HAP-1 (cell line): ENCODE measurements at regions not wholly inside any gene's neighbourhood (a gene's known extent, or its start where the extent isn't known, plus 50 kb on each side); places are given as distances from the start of the nearest gene placed in this dataset.
"Not testable (repeated sequence)": the region's sequence is repeated elsewhere in the genome, so short reads cannot be mapped to it uniquely, and the experiment has no call there.

Experiments used
- DNase-seq, 2 experiments: peaks; one replicate each; pipeline ENCODE4 v3.0.0-alpha.2; 2016 to 2020; ENCODE audit warnings: low spot score in 2 of 2
- H3K27me3 ChIP-seq: fragments of 250-450 bp; sonication (Bioruptor Pico); 2 replicates; pipeline ENCODE4 v1.5.1; 2020; ENCODE audit warnings: low read depth, mild to moderate bottlenecking, moderate library complexity
- H3K36me3 ChIP-seq: fragments of 250-450 bp; sonication (Bioruptor Pico); replicated peaks from 2 replicates; pipeline ENCODE4 v1.5.1; 2020; ENCODE audit warnings: mild to moderate bottlenecking
- H3K4me1 ChIP-seq: fragments of 250-450 bp; sonication (Bioruptor Pico); 2 replicates; pipeline ENCODE4 v1.5.1; 2020; ENCODE audit warnings: mild to moderate bottlenecking
- H3K4me3 ChIP-seq: fragments of 250-450 bp; sonication (Bioruptor Pico); 2 replicates; pipeline ENCODE4 v1.5.1; 2020; ENCODE audit warnings: mild to moderate bottlenecking, moderate library complexity
- H3K9me3 ChIP-seq: fragments of 250-450 bp; sonication (Bioruptor Pico); 2 replicates; pipeline ENCODE4 v1.5.1; 2020; ENCODE audit warnings: mild to moderate bottlenecking, moderate library complexity
- in situ Hi-C: fragments of 300-500 bp; cut with MboI; formaldehyde crosslinking; loops from 3 replicates; pipeline ENCODE4 v1.14.3; 2020; ENCODE audit warnings: low sequenced_read_pairs, inconsistent platforms, mixed read lengths

GRCh38 chr12:84397263-84397662 lies 515.3 kb downstream of the SLC6A15 start:
- Histone ChIP-seq H3K4me3 (no peak overlapping the region), H3K4me1 (peaks cover 4% of the 10 kb centered on the region; the same call in 1 of the 2 replicates), H3K36me3 (no peaks in the 10 kb centered on the region), H3K27me3 (no peaks in the 10 kb centered on the region), H3K9me3 (no peaks in the 10 kb centered on the region)
- in situ Hi-C loops: no loop called here
- DNase-seq: peak in 1 of 2 experiments; percentile 10

DNA sequence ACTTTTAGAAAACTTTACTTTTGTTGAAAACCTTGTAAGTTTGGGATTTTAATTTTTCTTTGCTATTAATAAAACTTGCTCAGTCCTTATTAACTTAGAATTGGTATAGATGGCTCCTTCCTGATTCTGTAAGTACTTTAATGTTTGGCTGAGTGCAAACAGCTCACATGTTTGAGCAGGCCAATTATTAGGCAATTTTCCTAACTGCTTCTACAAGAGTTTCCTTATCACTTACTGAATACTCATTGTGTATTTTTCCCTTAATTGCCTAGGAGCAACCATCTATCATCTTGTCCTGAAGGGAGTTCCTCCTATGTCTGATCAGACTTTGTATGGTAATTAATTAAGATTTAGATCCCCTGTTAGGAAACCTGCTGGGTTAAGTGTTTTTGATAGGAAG lies 521.4 kb downstream of the SLC6A15 start:
- in situ Hi-C loops, DNase-seq, H3K4me1 ChIP-seq, H3K36me3 ChIP-seq, H3K4me3 ChIP-seq, H3K27me3 ChIP-seq, H3K9me3 ChIP-seq: not testable (repeated sequence)

GRCh38 chr12:84384384-84384783 lies 528.2 kb downstream of the SLC6A15 start:
- Histone ChIP-seq H3K4me3 (no peak overlapping the region), H3K27me3 (no peaks in the 10 kb centered on the region), H3K36me3 (no peaks in the 10 kb centered on the region), H3K9me3 (no peaks in the 10 kb centered on the region; the same call in 1 of the 2 replicates), H3K4me1 (no peaks in the 10 kb centered on the region)
- no peak for DNase-seq
- in situ Hi-C loops: no loop called here

- DNase-seq, H3K4me1 ChIP-seq, H3K27me3 ChIP-seq, H3K9me3 ChIP-seq, H3K36me3 ChIP-seq, H3K4me3 ChIP-seq, in situ Hi-C loops: not testable (repeated sequence)
Observed at GRCh38 chr12:84382486-84382885, 530.1 kb downstream of the SLC6A15 start.

DNA sequence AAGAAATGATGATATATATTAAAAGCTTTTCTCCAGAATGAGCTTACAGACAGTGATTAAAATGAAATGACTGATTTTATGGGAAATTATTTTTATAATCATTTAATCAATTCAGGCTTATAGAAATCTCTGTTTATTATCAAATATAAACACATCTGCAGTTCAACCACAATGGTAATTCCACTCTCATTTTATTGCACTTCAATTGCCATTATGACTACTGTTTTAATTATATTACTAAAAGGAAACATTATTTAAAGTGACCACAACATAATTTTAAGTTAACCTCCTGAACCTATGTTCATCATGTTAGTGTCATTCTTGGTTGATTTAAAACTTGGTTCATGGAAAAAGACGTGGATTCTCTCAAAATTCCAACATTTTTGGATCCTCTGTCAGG lies 536.3 kb downstream of the SLC6A15 start:
- in situ Hi-C loops: no loop called here
- no peaks in the 10 kb centered on the region for H3K4me1 ChIP-seq

GRCh38 chr12:84375449-84376170 lies 537.0 kb downstream of the SLC6A15 start:
- H3K4me1 ChIP-seq: no peaks in the 10 kb centered on the region
- no peak for DNase-seq
- H3K36me3 ChIP-seq: no peaks in the 10 kb centered on the region
- no peak overlapping the region for H3K4me3 ChIP-seq
- H3K27me3 ChIP-seq: no peaks in the 10 kb centered on the region
- H3K9me3 ChIP-seq: no peaks in the 10 kb centered on the region
- in situ Hi-C loops: no loop called here

More for the DNA sequence above, 536.3 kb downstream of the SLC6A15 start:
- Histone ChIP-seq H3K27me3 (no peaks in the 10 kb centered on the region), H3K4me3 (no peak overlapping the region), H3K9me3 (no peaks in the 10 kb centered on the region), H3K36me3 (no peaks in the 10 kb centered on the region)
- no peak for DNase-seq

DNA sequence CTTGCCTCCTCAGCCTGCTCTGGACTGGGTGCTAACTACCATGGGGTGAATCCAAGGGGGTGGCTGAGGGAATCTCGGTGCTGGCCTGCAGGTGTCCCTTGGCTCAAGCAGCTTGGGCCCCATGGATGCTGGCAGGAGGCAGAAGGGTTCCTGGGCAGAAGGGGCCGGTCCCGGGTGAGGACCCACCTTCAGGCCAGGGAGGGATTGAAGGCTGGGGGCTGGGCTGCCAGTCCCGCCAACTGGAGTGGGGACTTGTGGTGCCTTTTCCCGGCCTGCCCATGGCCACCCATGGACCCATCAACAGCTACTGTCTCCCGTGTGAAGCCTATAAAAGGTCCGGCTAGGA lies 550.1 kb downstream of the SLC6A15 start:
- H3K4me3 ChIP-seq: no peak overlapping the region
- in situ Hi-C loops: no loop called here
- no peaks in the 10 kb centered on the region for H3K9me3 ChIP-seq
- no peak for DNase-seq
- no peaks in the 10 kb centered on the region for H3K36me3 ChIP-seq
- no peaks in the 10 kb centered on the region for H3K27me3 ChIP-seq
- no peaks in the 10 kb centered on the region for H3K4me1 ChIP-seq

GRCh38 chr12:84361651-84362551 lies 550.7 kb downstream of the SLC6A15 start:
- no peak overlapping the region for H3K4me3 ChIP-seq
- no peaks in the 10 kb centered on the region for H3K9me3 ChIP-seq
- in situ Hi-C loops: no loop called here
- no peak for DNase-seq
- H3K27me3 ChIP-seq: no peaks in the 10 kb centered on the region
- H3K4me1 ChIP-seq: no peaks in the 10 kb centered on the region
- H3K36me3 ChIP-seq: no peaks in the 10 kb centered on the region

- no peaks in the 10 kb centered on the region for H3K27me3 ChIP-seq
- in situ Hi-C loops: no loop called here
- H3K9me3 ChIP-seq: no peaks in the 10 kb centered on the region
- DNase-seq: no peak
- no peaks in the 10 kb centered on the region for H3K36me3 ChIP-seq
- H3K4me1 ChIP-seq: no peaks in the 10 kb centered on the region
- H3K4me3 ChIP-seq: no peak overlapping the region
Observed at GRCh38 chr12:84357314-84357713, 555.3 kb downstream of the SLC6A15 start.

- H3K36me3 ChIP-seq: no peaks in the 10 kb centered on the region
- no peaks in the 10 kb centered on the region; the same call in 1 of the 2 replicates for H3K4me1 ChIP-seq
- no peak overlapping the region for H3K4me3 ChIP-seq
- H3K27me3 ChIP-seq: no peaks in the 10 kb centered on the region
- no peak for DNase-seq
- in situ Hi-C loops: no loop called here
- no peaks in the 10 kb centered on the region for H3K9me3 ChIP-seq
Observed at GRCh38 chr12:84356224-84356623, 556.4 kb downstream of the SLC6A15 start.

DNA sequence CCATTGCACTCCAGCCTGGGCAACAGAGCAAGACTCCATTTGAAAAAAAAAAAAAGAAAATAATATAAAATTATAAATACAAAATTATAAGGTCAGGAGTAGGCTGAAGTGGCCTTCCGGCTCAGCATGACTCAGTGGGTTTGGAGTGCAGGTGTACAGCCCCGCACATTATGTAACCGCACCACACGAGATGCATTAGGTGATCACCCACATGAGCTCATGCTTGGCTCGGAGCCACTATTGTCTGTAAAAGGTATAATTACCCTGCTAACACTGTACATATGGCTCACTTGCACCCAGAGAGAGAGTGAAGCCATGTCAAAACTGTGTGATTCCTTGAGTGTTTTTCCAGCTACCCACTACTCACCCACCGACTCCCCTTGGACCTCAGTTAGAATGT lies 557.0 kb downstream of the SLC6A15 start:
- H3K27me3 ChIP-seq: no peaks in the 10 kb centered on the region
- no peak overlapping the region for H3K4me3 ChIP-seq
- in situ Hi-C loops: no loop called here
- H3K36me3 ChIP-seq: no peaks in the 10 kb centered on the region
- H3K4me1 ChIP-seq: peaks cover 6% of the 10 kb centered on the region
- H3K9me3 ChIP-seq: no peaks in the 10 kb centered on the region
- no peak for DNase-seq

DNA sequence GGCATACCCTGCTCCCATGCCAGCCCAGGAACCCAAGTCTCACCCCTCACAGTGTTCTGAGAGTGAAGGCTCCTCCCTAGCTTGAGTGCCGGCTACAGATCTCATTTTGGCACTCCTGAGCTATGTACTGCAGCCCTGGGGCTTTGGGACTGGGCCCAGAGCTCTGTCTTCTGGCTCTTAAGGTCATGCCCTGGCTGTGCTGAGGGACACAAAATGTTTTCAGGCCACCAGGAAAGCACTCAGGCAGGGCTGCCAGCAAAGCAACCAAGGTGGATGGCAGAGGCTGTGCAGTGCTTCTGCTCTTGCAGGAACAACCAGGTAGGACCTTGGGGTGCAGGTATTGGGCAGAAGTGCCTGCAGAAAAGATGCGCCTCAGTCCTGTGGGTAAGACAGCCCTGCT lies 564.0 kb downstream of the SLC6A15 start:
- H3K36me3 ChIP-seq: no peaks in the 10 kb centered on the region
- in situ Hi-C loops: no loop called here
- H3K4me3 ChIP-seq: no peak overlapping the region
- H3K9me3 ChIP-seq: no peaks in the 10 kb centered on the region
- DNase-seq: no peak
- peaks cover 6% of the 10 kb centered on the region for H3K4me1 ChIP-seq
- no peaks in the 10 kb centered on the region for H3K27me3 ChIP-seq

- no peaks in the 10 kb centered on the region for H3K27me3 ChIP-seq
- H3K36me3 ChIP-seq: no peaks in the 10 kb centered on the region
- H3K4me1 ChIP-seq: no peaks in the 10 kb centered on the region
- H3K9me3 ChIP-seq: no peaks in the 10 kb centered on the region
- no peak for DNase-seq
- in situ Hi-C loops: no loop called here
- H3K4me3 ChIP-seq: no peak overlapping the region
Observed at GRCh38 chr12:84341467-84342193, 571.0 kb downstream of the SLC6A15 start.

- H3K36me3 ChIP-seq: no peaks in the 10 kb centered on the region
- no peaks in the 10 kb centered on the region for H3K27me3 ChIP-seq
- no peak overlapping the region for H3K4me3 ChIP-seq
- H3K9me3 ChIP-seq: no peaks in the 10 kb centered on the region
- in situ Hi-C loops: no loop called here
- peaks cover 2% of the 10 kb centered on the region; the same call in 1 of the 2 replicates for H3K4me1 ChIP-seq
- DNase-seq: no peak
Observed at GRCh38 chr12:84336231-84336630, 576.4 kb downstream of the SLC6A15 start.
